AG09319 (cell line): ENCODE measurements at regions not wholly inside any gene's neighbourhood (a gene's known extent, or its start where the extent isn't known, plus 50 kb on each side); places are given as distances from the start of the nearest gene placed in this dataset.

Experiments
- DNase-seq: peaks from one replicate; pipeline ENCODE4 v3.0.0-alpha.2; 2010; ENCODE audit warnings: low read depth; ENCODE audit errors: extremely low read depth
- CTCF ChIP-seq: IDR thresholded peaks from 2 replicates; pipeline ENCODE4 v1.5.1; 2011; ENCODE audit warnings: low read depth, mild to moderate bottlenecking, inconsistent platforms, low read length, moderate library complexity

DNA sequence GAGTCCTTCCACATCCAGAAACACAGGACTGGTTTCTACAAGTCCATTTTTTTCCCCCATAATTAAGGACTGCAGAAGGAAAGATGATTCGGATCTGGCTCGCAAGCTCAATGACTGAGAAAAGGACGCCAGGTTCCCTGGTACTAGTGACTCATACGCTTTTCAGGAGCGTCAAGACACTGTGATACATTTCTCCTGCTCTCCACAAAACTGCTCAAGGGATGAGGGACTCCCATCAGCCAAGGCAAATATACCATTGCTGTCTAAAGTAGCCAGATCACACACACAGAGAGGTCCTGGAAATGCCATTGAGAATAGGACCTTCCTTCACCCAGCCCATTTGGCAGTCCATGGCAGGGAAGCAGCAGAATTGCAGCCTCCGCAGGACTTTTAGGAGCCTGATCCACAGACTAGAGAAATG is 253.6 kb upstream of the IRF2BP2 start:
- DNase-seq = no peak
- TF ChIP-seq CTCF = no peak

DNA sequence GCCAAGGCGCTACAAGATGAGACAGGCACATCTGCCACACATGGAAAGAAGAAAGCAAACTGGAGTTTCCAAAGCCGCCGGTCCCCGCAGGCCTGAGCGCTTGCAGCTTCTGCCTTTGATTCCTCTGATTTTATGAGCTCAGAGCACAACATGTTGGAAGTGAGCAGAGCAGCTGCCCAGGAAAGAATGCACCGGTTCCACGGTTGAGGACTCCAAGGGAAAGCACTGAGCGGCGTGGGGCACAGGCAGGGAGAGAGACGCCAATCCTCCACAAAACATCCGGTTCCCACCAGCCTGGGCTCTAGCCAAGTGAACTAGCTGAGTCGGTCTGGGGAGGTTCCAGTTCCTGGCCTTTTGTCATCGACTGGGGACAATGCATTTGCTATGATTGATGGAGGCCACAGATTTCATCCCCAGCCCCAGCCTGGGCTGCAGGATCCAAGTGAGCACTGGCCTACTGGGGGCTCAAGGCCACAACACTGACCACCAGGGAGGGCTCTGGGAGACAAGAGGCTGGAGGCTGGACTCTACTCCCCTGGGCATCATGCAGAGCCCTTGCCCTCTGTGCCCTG is 253.1 kb upstream of the IRF2BP2 start:
- no peak for TF ChIP-seq CTCF
- no peak for DNase-seq

GRCh38 chr1:234862360-234862943 is 252.5 kb upstream of the IRF2BP2 start:
- DNase-seq = no peak
- TF ChIP-seq CTCF = no peak

DNA sequence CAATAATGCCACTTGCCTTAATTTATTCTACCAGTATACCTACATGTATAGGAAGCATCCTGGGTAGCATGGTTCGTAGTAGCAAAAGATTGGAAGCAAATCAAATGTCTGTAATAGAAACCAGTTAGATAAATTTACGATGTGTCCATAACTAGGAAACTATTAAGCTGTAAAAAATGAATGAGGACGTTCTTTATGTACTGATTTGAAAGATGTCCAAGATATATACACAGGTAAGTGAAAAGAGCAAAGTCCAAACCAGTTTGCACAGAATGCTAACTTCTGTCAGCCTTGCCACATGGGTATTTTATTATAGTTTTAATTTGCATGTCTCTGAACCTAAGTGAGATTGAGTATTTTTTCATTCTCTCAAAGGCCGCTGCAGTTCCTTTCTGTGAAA is 251.8 kb upstream of the IRF2BP2 start:
- TF ChIP-seq CTCF = no peak

DNA sequence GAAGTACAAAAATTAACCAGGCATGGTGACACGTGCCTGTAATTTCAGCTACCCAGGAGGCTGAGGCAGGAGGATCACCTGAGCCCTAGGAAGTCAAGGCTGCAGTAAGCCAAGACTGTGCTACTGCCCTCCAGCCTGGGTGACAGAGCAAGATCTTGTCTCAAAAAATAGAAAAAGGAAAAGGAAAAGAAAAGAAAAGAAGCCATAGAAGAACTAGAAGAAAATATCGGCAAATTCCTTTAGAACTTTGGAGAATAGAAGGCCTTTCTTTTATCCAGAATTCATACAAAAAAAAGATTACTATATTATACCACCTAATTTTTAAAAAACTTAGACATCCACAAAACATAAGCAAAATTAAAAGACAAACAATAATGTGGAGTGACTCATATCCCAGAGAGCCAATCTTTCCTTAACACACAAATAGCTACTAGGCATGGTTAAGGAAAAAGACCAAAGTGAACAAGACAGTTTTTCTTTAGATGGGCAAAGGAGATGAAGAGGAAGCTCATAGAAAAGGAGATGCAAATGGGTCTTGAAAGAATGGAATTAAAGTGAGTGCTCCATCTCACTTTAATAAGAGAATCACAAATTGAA is 251.1 kb upstream of the IRF2BP2 start:
- no peak for TF ChIP-seq CTCF
- DNase-seq = no peak

More for the DNA sequence above, 251.8 kb upstream of the IRF2BP2 start:
- DNase-seq = no peak

- DNase-seq = no peak
- no peak for TF ChIP-seq CTCF
Measured at GRCh38 chr1:234858722-234859121, 248.7 kb upstream of the IRF2BP2 start.

GRCh38 chr1:234856845-234857245 is 246.9 kb upstream of the IRF2BP2 start:
- TF ChIP-seq CTCF = no peak
- no peak for DNase-seq
